T47D (cell line): ENCODE measurements at regions not wholly inside any gene's neighbourhood (a gene's known extent, or its start where the extent isn't known, plus 50 kb on each side); places are given as distances from the start of the nearest gene placed in this dataset.
"Not testable (repeated sequence)": the region's sequence is repeated elsewhere in the genome, so short reads cannot be mapped to it uniquely, and the experiment has no call there.

ENCODE experiments used
- DNase-seq, 2 experiments: peaks; one replicate each; pipeline versions ENCODE4 v3.0.0 to v3.0.0-alpha.2; 2011 to 2012; ENCODE audit warnings: low read depth in 1 of 2, low spot score in 1 of 2
- JUND ChIP-seq: IDR thresholded peaks from 2 replicates; pipeline ENCODE4 v1.6.1; 2012; ENCODE audit warnings: low read depth
- in situ Hi-C: cut with HindIII; loops from 2 replicates; pipeline ENCODE4 v1.10.0; 2016; ENCODE audit warnings: low sequenced_read_pairs, low pct_unique_long_range_greater_than_20kb

GRCh38 chr3:164049847-164050246 is 1028.4 kb downstream of the SI start:
- in situ Hi-C loops: no loop called here
- no peak for DNase-seq
- no peak for TF ChIP-seq JUND

- DNase-seq: no peak
- TF ChIP-seq JUND: no peak
- in situ Hi-C loops: no loop called here
Measured at GRCh38 chr3:164048451-164048850, 1029.8 kb downstream of the SI start.

DNA sequence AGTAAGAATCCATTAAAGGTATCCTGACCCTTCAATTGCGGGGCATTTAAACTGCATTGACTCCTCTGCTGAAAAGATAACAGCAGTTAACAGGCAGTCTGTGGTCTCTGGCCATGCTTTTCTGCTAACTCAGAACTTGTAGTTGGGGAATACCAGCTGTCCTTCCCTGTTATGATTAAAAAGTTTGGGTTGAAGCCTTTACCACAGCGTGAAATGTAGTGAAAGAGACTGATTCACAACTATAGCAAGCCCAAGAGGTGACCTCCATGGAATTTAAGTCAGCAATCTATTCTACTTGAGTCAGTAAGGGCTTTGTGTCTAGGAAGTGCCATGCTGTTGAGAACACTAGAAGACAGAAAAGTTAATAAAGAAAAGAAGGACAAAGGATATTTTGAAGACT is 1037.3 kb downstream of the SI start:
- DNase-seq: no peak
- TF ChIP-seq JUND: no peak
- in situ Hi-C loops: no loop called here

DNA sequence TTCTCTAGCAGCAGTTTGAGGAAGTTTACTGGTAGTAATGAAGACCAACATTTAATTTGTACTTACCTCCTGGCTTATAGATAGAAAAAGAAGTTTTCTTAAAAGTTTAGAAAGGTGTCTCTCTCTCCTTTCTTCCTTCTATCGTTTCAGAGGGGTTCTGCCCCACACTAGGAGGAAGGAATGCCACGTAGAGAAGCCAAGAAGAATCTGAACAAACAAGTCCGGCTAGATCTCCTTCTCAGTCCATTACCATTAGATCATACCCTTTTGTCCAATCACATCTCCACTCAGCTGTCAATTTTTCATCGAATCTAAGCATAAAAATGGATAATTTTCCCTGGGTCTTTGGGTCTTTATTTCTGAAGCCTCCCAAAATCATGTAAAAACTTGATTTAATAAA is 1048.1 kb downstream of the SI start:
- TF ChIP-seq JUND: no peak
- DNase-seq: peak in 1 of 2 experiments; percentile 81
- in situ Hi-C loops: no loop called here

DNA sequence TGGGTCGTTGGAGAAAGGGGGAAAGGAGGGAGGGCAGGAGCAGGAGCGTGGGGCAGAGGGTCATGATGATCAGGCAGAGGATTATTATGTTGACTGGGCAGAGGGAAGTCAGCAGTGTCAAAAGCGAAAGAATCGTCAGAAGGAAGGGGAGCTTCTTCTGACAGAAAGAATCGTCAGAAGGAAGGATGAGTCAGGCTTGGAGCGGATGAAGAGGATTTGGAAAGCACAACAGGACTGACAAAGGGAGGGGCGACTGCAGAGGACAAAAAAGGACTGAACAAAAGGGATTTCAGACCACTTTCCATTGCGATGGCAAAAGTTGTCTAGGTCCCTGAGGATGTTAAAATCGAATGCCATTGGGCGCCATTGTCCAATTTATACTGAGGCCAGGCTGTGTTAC is 1053.5 kb downstream of the SI start:
- no peak for DNase-seq
- in situ Hi-C loops: no loop called here
- TF ChIP-seq JUND: no peak

DNA sequence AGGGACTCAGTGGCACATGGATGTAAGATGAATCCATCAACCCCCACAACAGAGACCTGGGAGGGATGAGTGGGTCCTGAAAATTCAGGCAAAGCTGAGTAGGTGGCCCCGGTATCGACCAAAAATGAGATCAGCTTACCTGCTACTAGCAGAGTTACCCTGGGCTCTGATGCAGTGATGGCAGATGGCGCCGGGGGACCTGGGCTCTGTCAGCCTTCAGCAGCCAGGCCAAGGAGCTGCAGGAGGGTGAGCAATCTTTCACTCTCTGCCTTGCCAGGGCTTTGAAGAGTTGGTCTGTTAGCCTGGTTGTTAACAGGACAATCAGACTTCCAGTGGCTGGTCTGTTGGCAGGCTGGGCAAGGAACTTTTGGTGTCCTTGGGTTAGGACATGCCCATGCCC is 1054.8 kb downstream of the SI start:
- no peak for TF ChIP-seq JUND
- in situ Hi-C loops: no loop called here
- DNase-seq: no peak

DNA sequence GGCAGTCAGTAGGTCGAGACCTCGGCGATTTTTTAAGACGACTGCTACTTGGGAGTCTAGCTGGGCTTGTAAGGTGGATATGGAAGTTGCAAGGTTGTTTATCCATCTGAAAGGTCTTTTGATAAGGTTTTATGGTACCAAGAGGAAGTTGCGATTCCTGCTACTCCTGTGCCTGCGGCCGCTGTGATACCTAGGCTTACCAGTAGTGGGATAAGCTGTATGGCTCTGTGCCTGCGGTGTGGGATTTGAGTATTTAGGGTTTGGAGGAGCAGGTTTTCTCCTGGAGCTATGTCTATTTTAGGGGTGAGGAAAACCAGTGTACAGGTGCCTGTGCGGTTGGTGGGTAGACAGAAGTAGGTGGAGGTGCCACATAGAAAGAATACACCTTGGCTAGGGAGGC is 1059.8 kb downstream of the SI start:
- in situ Hi-C loops: no loop called here
- DNase-seq: no peak
- TF ChIP-seq JUND: no peak

- no peak for DNase-seq
- no peak for TF ChIP-seq JUND
- in situ Hi-C loops: no loop called here
Measured at GRCh38 chr3:164007765-164008164, 1070.5 kb downstream of the SI start.

DNA sequence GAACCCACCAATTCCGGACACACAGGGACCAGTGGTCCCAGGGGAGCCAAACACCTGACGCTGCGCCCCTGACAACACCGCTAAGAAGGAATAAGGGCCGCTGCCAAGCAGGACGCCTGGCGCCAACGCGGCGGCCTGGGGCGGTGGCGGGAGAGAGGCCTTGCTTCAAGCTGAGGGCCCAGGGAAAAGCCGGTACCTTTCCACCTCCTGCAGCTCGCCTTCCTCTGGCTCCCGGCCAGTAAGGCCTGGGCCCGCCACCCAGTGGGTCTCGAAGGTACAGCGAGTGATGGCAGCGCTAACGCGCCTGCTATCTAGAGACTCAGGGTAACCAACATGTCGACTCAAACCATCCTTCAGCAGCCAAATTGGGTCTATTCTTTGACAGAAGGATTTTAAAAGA is 1074.1 kb downstream of the SI start:
- in situ Hi-C loops: no loop called here
- TF ChIP-seq JUND: no peak
- no peak for DNase-seq

- in situ Hi-C loops, DNase-seq: not testable (repeated sequence)
Measured at GRCh38 chr3:164003016-164003415, 1075.3 kb downstream of the SI start.

DNA sequence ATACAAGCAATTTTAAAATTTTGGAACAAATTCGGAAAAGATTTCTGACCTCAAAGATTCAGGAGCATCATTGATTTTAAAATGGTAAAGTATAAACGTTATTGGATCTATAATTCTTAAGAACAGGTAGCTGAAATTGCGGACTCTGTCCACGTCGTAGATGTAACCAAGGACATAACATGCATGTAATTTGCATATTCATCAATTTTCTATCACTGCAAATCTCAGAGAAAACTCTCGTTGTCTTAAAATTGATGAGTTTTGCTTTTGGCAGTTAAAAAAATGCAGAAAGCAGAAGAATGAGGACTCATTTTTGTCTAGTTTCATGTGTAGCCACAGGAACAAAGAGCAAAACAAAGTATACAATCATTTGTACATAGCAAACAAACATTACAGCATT is 1094.4 kb downstream of the SI start:
- no peak for DNase-seq
- in situ Hi-C loops: no loop called here
- no peak for TF ChIP-seq JUND

- TF ChIP-seq JUND: no peak
- in situ Hi-C loops: no loop called here
- DNase-seq: no peak
Measured at GRCh38 chr3:163971861-163972260, 1106.4 kb downstream of the SI start.

DNA sequence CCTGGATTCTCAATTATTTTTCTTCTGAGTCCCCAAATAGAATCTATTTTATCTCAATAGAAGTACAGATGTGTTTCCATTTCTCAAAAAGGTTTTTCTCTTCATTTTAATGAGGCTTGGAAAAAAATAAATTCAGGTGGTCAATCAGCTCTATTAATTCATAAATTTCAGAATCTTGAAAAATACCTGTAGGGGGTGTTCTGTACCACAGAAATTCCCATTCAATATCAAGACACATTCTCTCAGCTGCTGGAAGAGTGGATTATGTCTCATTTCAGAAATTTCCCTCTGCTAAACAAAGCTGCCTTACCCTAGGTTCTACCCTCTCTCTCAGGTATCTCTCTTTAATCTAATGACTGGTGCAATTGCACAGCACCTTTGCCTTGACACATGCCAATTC is 1121.2 kb downstream of the SI start:
- in situ Hi-C loops: no loop called here
- no peak for TF ChIP-seq JUND
- DNase-seq: peak in 1 of 2 experiments; percentile 23

DNA sequence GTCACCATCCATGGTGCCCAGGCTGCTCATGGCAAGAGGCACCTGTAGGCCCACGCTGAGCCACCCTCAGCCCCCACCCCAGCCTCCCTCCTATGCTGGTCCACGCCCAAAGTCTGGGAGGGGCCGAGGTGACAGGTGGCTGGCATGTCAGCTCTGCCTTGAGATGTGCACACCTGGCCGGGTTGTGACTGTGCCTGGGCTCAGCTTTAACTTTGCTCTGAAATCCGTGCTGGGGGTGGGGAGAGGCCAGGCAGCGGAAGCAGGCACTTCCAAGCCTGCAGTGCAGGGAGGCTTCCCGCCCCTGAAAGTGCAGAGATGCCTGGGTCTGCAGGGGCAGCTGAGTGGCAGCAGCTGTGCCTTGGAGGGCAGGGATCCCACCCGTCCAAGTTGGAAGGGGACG is 1124.8 kb downstream of the SI start:
- TF ChIP-seq JUND: no peak

GRCh38 chr3:163952499-163952898 is 1125.8 kb downstream of the SI start:
- no peak for TF ChIP-seq JUND
- in situ Hi-C loops: no loop called here
- DNase-seq: no peak

More for the DNA sequence above, 1124.8 kb downstream of the SI start:
- in situ Hi-C loops: no loop called here
- DNase-seq: no peak
